CD4-positive, alpha-beta T cell (primary cell): ENCODE measurements at regions not wholly inside any gene's neighbourhood (a gene's known extent, or its start where the extent isn't known, plus 50 kb on each side); places are given as distances from the start of the nearest gene placed in this dataset.

ENCODE experiments used
- ATAC-seq: fragments of 200-7000 bp; cut with Tn5 transposase; one replicate; pipeline ENCODE4 v1.10.0; 2022; ENCODE audit warnings: mild to moderate bottlenecking; ENCODE audit not compliant: poor library complexity
- CTCF ChIA-PET: fragments of 350-600 bp; sonication (Branson Sonifier 250); formaldehyde crosslinking; loops from one replicate; lab custom pipeline; 2021; ENCODE audit warnings: antibody characterized with exemption, inconsistent platforms; lab: Charles Lee
- POLR2A ChIA-PET: fragments of 350-600 bp; sonication (Branson Sonifier 250); formaldehyde crosslinking; loops from one replicate; lab custom pipeline; 2021; ENCODE audit warnings: antibody characterized with exemption, inconsistent platforms; lab: Charles Lee
- DNase-seq, 14 experiments: peaks; one replicate each; pipeline ENCODE4 v3.0.0-alpha.2; 2013 to 2020; ENCODE audit warnings: mixed read lengths in 2 of 14
- H3K27ac ChIP-seq, 2 donors: one replicate each; pipeline versions ENCODE4 v1.5.1 to v1.7.0; 2013; ENCODE audit warnings: low read length in 2 of 2, low read depth in 1 of 2, mild to moderate bottlenecking in 1 of 2
- H3K27me3 ChIP-seq, 2 experiments: 1 replicate in 1 of 2; 2 replicates in 1 of 2; pipeline versions ENCODE4 v1.6.1 to v1.7.0; 2013; ENCODE audit warnings: low read length in 2 of 2, control low read depth in 1 of 2, mild to moderate bottlenecking in 1 of 2, moderate library complexity in 1 of 2; ENCODE audit not compliant: insufficient read depth in 2 of 2, control insufficient read depth in 1 of 2
- H3K36me3 ChIP-seq: one replicate; pipeline ENCODE4 v1.6.1; 2013; ENCODE audit warnings: low read length, control low read depth; ENCODE audit not compliant: insufficient read depth
- H3K4me1 ChIP-seq: one replicate; pipeline ENCODE4 v1.6.1; 2013; ENCODE audit warnings: low read length, control low read depth; ENCODE audit not compliant: insufficient read depth
- H3K4me3 ChIP-seq: one replicate; pipeline ENCODE4 v1.5.1; 2013; ENCODE audit warnings: mild to moderate bottlenecking, low read length, moderate library complexity
- H3K9me3 ChIP-seq, 2 experiments: 1 replicate in 1 of 2; 2 replicates in 1 of 2; pipeline versions ENCODE4 v1.6.1 to v1.7.0; 2013; ENCODE audit warnings: low read length in 2 of 2, mild to moderate bottlenecking in 2 of 2, control low read depth in 1 of 2, moderate library complexity in 1 of 2; ENCODE audit not compliant: control insufficient read depth in 1 of 2, insufficient read depth in 1 of 2
- H3K27ac Mint-ChIP-seq: one replicate; pipeline ENCODE4 v1.8.0; 2020; ENCODE audit warnings: mixed read lengths
- H3K27me3 Mint-ChIP-seq: one replicate; pipeline ENCODE4 v1.8.0; 2021; ENCODE audit warnings: mixed read lengths
- H3K36me3 Mint-ChIP-seq: one replicate; pipeline ENCODE4 v1.8.0; 2021; ENCODE audit warnings: low read depth, mixed read lengths
- H3K4me1 Mint-ChIP-seq: one replicate; pipeline ENCODE4 v1.8.0; 2021; ENCODE audit warnings: low read depth, mixed read lengths
- H3K4me3 Mint-ChIP-seq: one replicate; pipeline ENCODE4 v1.8.0; 2020; ENCODE audit warnings: mild to moderate bottlenecking, mixed read lengths
- H3K9me3 Mint-ChIP-seq: one replicate; pipeline ENCODE4 v1.8.0; 2020; ENCODE audit warnings: mixed read lengths
- CTCF ChIP-seq: fragments of 200-600 bp; IDR thresholded peaks from one replicate; pipeline ENCODE4 v1.8.0; 2022; ENCODE audit warnings: antibody characterized with exemption, mild to moderate bottlenecking
- intact Hi-C, 2 experiments: fragments of 100-400 bp; cut with DNase I in 1 of 2; cut with micrococcal nuclease in 1 of 2; formaldehyde crosslinking; loops; one replicate each; pipeline versions ENCODE4 v1.15.1 to v1.9.0; 2023 to 2025; cut with DNase I, micrococcal nuclease

- Mint-ChIP-seq H3K27me3 (no peaks in the 10 kb centered on the region), H3K4me1 (no peaks in the 10 kb centered on the region), H3K36me3 (no peaks in the 10 kb centered on the region), H3K4me3 (no peak overlapping the region), H3K27ac (no peak overlapping the region), H3K9me3 (peaks cover 4% of the 10 kb centered on the region)
- TF ChIP-seq CTCF = no peak
- no peak for ATAC-seq
- H3K4me1 ChIP-seq = no peaks in the 10 kb centered on the region
- CTCF ChIA-PET = no interaction called here
- intact Hi-C loops = no loop called here
- H3K9me3 ChIP-seq = peaks cover 0 to 3% of the 10 kb centered on the region in 2 experiments
- DNase-seq = no peak
- no peaks in the 10 kb centered on the region for H3K27me3 ChIP-seq
- H3K4me3 ChIP-seq = no peak overlapping the region
- POLR2A ChIA-PET = no interaction called here
- H3K36me3 ChIP-seq = no peaks in the 10 kb centered on the region
- H3K27ac ChIP-seq = no peak overlapping the region
These were observed 521.0 kb upstream of the EPHA7 start for GRCh38 chr6:93940381-93940780.

- H3K9me3 Mint-ChIP-seq = peaks cover 6% of the 10 kb centered on the region
- Histone ChIP-seq H3K27ac (no peak overlapping the region), H3K4me3 (no peak overlapping the region), H3K4me1 (no peaks in the 10 kb centered on the region), H3K36me3 (no peaks in the 10 kb centered on the region), H3K27me3 (no peaks in the 10 kb centered on the region), H3K9me3 (peaks cover 0 to 3% of the 10 kb centered on the region in 2 experiments)
- DNase-seq (no peak), ATAC-seq (no peak)
- no peaks in the 10 kb centered on the region for H3K4me1 Mint-ChIP-seq
- H3K27me3 Mint-ChIP-seq = no peaks in the 10 kb centered on the region
- CTCF ChIA-PET = no interaction called here
- H3K27ac Mint-ChIP-seq = no peak overlapping the region
- no peaks in the 10 kb centered on the region for H3K36me3 Mint-ChIP-seq
- no peak for TF ChIP-seq CTCF
- intact Hi-C loops = no loop called here
- H3K4me3 Mint-ChIP-seq = no peak overlapping the region
- POLR2A ChIA-PET = no interaction called here
These were observed 512.8 kb upstream of the EPHA7 start for GRCh38 chr6:93932175-93932574.

GRCh38 chr6:93927731-93928130, 508.4 kb upstream of the EPHA7 start:
- no peak for ATAC-seq
- no peaks in the 10 kb centered on the region for H3K36me3 Mint-ChIP-seq
- no peaks in the 10 kb centered on the region for H3K4me1 Mint-ChIP-seq
- H3K27ac Mint-ChIP-seq = no peak overlapping the region
- no peak overlapping the region for H3K27ac ChIP-seq
- H3K27me3 Mint-ChIP-seq = no peaks in the 10 kb centered on the region
- no peaks in the 10 kb centered on the region for H3K4me1 ChIP-seq
- H3K9me3 ChIP-seq = no peaks in the 10 kb centered on the region
- no peaks in the 10 kb centered on the region for H3K36me3 ChIP-seq
- ChIA-PET POLR2A (no interaction called here), CTCF (no interaction called here)
- TF ChIP-seq CTCF = no peak
- H3K4me3 ChIP-seq = no peak overlapping the region
- no peak for DNase-seq
- intact Hi-C loops = no loop called here
- H3K4me3 Mint-ChIP-seq = no peak overlapping the region
- peaks cover 5% of the 10 kb centered on the region for H3K9me3 Mint-ChIP-seq
- H3K27me3 ChIP-seq = no peaks in the 10 kb centered on the region
